Neural progenitor cell (in vitro differentiated cells): ENCODE measurements at regions not wholly inside any gene's neighbourhood (a gene's known extent, or its start where the extent isn't known, plus 50 kb on each side); places are given as distances from the start of the nearest gene placed in this dataset.

ENCODE experiments used
- CTCF ChIP-seq: fragments of 200-600 bp; sonication (generic); IDR thresholded peaks from 2 replicates; pipeline ENCODE4 v1.5.1; 2017; ENCODE audit warnings: antibody characterized with exemption, mild to moderate bottlenecking
- EZH2phosphoT487 ChIP-seq: fragments of 200-600 bp; sonication (generic); IDR thresholded peaks from 2 replicates; pipeline ENCODE4 v1.6.1; 2017; ENCODE audit warnings: antibody characterized with exemption

GRCh38 chr2:19128148-19128547, 230.3 kb downstream of the OSR1 start:
- no peak for TF ChIP-seq EZH2phosphoT487
- TF ChIP-seq CTCF, result no peak
